ENCODE measurements at regions not wholly inside any gene's neighbourhood (a gene's known extent, or its start where the extent isn't known, plus 50 kb on each side); places are given as distances from the start of the nearest gene placed in this dataset.

- TF ChIP-seq CTCF (IDR thresholded peaks at IDR 0.05; ENCODE audit: unreplicated experiment), result peak; percentile 31
- Mint-ChIP-seq H3K4me1 (peaks cover 6% of the 10 kb centered on the region), H3K27me3 (ENCODE audit: low read depth) (no peaks in the 10 kb centered on the region), H3K27ac (no peak overlapping the region), H3K4me3 (no peak overlapping the region), H3K9me3 (no peaks in the 10 kb centered on the region), H3K36me3 (no peaks in the 10 kb centered on the region)
- DNase-seq (ENCODE audit: low spot score in 2 of 2, unreplicated experiment in 2 of 2), result no peak
These were observed 119.1 kb downstream of the KLF12 start for GRCh38 chr13:74015137-74015536.

- no peak for DNase-seq (ENCODE audit: low spot score in 2 of 2, unreplicated experiment in 2 of 2)
- TF ChIP-seq CTCF (IDR thresholded peaks at IDR 0.05; ENCODE audit: unreplicated experiment), result no peak
- Mint-ChIP-seq H3K9me3 (no peaks in the 10 kb centered on the region), H3K27me3 (ENCODE audit: low read depth) (no peaks in the 10 kb centered on the region), H3K4me1 (peaks cover 20% of the 10 kb centered on the region), H3K4me3 (no peak overlapping the region), H3K36me3 (no peaks in the 10 kb centered on the region), H3K27ac (no peak overlapping the region)
These were observed 125.0 kb downstream of the KLF12 start for GRCh38 chr13:74009100-74009668.

- TF ChIP-seq CTCF (IDR thresholded peaks at IDR 0.05; ENCODE audit: unreplicated experiment), result no peak
- Mint-ChIP-seq H3K27ac (no peak overlapping the region), H3K4me1 (peaks cover 20% of the 10 kb centered on the region)
These were observed 127.5 kb downstream of the KLF12 start for GRCh38 chr13:74006666-74007065.

GRCh38 chr13:74005320-74006157, 128.7 kb downstream of the KLF12 start:
- Mint-ChIP-seq H3K9me3 (no peaks in the 10 kb centered on the region), H3K36me3 (no peaks in the 10 kb centered on the region), H3K27me3 (ENCODE audit: low read depth) (no peaks in the 10 kb centered on the region), H3K4me3 (no peak overlapping the region), H3K27ac (no peak overlapping the region), H3K4me1 (peaks cover 21% of the 10 kb centered on the region)
- TF ChIP-seq CTCF (IDR thresholded peaks at IDR 0.05; ENCODE audit: unreplicated experiment), result no peak
- DNase-seq (ENCODE audit: low spot score in 2 of 2, unreplicated experiment in 2 of 2), result no peak

More at GRCh38 chr13:74006666-74007065, 127.5 kb downstream of the KLF12 start:
- Mint-ChIP-seq H3K4me3 (no peak overlapping the region), H3K9me3 (no peaks in the 10 kb centered on the region), H3K36me3 (no peaks in the 10 kb centered on the region), H3K27me3 (ENCODE audit: low read depth) (no peaks in the 10 kb centered on the region)
- no peak for DNase-seq (ENCODE audit: low spot score in 2 of 2, unreplicated experiment in 2 of 2)

- H3K9me3 Mint-ChIP-seq, result no peaks in the 10 kb centered on the region
- H3K27me3 Mint-ChIP-seq (ENCODE audit: low read depth), result no peaks in the 10 kb centered on the region
- H3K36me3 Mint-ChIP-seq, result no peaks in the 10 kb centered on the region
- no peak for TF ChIP-seq CTCF (IDR thresholded peaks at IDR 0.05; ENCODE audit: unreplicated experiment)
- no peak overlapping the region for H3K4me3 Mint-ChIP-seq
- no peak overlapping the region for H3K27ac Mint-ChIP-seq
- H3K4me1 Mint-ChIP-seq, result peaks cover 17% of the 10 kb centered on the region
- DNase-seq (ENCODE audit: low spot score in 2 of 2, unreplicated experiment in 2 of 2), result no peak
These were observed 130.1 kb downstream of the KLF12 start for GRCh38 chr13:74004109-74004508.

Measured in mesothelial cell of epicardium (in vitro differentiated cells).